ENCODE measurements at regions not wholly inside any gene's neighbourhood (a gene's known extent, or its start where the extent isn't known, plus 50 kb on each side); places are given as distances from the start of the nearest gene placed in this dataset.

DNA sequence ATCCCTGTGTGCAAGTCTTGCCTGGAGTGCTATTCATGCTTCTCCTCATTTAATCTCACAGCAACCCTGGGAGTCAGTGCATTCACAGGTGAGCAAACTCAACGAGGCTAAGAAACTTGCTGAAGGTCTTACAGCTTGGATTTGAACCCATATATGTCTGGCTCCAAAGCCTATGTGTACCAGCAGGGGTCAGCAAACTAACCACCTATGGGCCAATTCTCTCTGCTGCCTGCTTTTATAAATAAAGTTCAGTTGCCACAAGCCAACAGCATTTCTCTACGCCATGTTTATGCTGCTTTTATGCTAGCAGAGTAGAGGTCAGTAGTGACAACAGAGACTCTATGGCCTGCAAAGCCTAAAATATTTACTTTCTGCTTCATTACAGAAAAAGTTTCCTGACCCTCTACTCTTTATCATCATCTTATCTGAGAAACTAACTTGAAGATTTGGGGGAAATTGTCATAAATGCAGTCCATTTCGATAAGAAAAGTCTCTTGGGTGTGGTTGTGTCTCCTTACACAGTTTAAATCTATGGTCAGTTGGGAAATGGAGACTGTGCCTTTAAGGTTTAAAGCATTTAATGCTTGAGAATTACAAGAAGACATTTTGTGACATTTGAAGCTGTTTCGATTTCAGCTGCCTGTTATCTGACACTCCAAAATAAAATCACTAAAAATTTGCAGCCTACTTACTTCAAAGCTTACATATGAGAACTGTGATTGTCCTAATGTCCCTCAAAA lies 137.7 kb downstream of the PRELID2 start (continued):
- TF ChIP-seq GATAD2A (IDR thresholded peaks at IDR 0.05) (no peak), HMG20B (CRISPR knock-in tag; IDR thresholded peaks at IDR 0.05) (no peak), GABPB2 (CRISPR knock-in tag; conservative IDR thresholded peaks at IDR 0.05) (no peak), SREBF2 (CRISPR knock-in tag; IDR thresholded peaks at IDR 0.05) (no peak), MCM3 (IDR thresholded peaks at IDR 0.05) (no peak), POLR2A (conservative IDR thresholded peaks at IDR 0.05) (no peak), ZFP36 (IDR thresholded peaks at IDR 0.05; ENCODE audit: low read depth, low read length, partially characterized antibody) (peak; percentile 30), HNRNPH1 (optimal IDR thresholded peaks at IDR 0.05; ENCODE audit: low read depth, low read length) (no peak), CBX8 (IDR thresholded peaks at IDR 0.05; ENCODE audit: borderline replicate concordance, extremely low read depth, low read depth, low read length, poor library complexity, severe bottlenecking) (no peak), ZNF384 (IDR thresholded peaks at IDR 0.05; ENCODE audit: low read depth, low read length) (no peak), DMBX1 (CRISPR knock-in tag; IDR thresholded peaks at IDR 0.05; ENCODE audit: borderline replicate concordance) (0 out of 2 replicates have a peak, but pooled peaks have one; percentile 20), CC2D1A (IDR thresholded peaks at IDR 0.05) (0 out of 2 replicates have a peak, but pooled peaks have one; percentile 23), HCFC1 (IDR thresholded peaks at IDR 0.05; ENCODE audit: low read depth, low read length) (no peak), ZSCAN29 (IDR thresholded peaks at IDR 0.05) (no peak), HOXB6 (CRISPR knock-in tag; IDR thresholded peaks at IDR 0.05; ENCODE audit: borderline replicate concordance) (no peak), TAL1 (IDR thresholded peaks at IDR 0.05) (no peak), ZBTB7A (IDR thresholded peaks at IDR 0.05; ENCODE audit: borderline replicate concordance, control insufficient read depth, low read depth, low read length) (no peak), ZNF224 (CRISPR knock-in tag; IDR thresholded peaks at IDR 0.05) (no peak)
- TF ChIP-seq, protein P1, sequence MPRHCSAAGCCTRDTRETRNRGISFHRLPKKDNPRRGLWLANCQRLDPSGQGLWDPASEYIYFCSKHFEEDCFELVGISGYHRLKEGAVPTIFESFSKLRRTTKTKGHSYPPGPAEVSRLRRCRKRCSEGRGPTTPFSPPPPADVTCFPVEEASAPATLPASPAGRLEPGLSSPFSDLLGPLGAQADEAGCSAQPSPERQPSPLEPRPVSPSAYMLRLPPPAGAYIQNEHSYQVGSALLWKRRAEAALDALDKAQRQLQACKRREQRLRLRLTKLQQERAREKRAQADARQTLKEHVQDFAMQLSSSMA (CRISPR knock-in tag; IDR thresholded peaks at IDR 0.05): no peak
- TF ChIP-seq, protein P2, sequence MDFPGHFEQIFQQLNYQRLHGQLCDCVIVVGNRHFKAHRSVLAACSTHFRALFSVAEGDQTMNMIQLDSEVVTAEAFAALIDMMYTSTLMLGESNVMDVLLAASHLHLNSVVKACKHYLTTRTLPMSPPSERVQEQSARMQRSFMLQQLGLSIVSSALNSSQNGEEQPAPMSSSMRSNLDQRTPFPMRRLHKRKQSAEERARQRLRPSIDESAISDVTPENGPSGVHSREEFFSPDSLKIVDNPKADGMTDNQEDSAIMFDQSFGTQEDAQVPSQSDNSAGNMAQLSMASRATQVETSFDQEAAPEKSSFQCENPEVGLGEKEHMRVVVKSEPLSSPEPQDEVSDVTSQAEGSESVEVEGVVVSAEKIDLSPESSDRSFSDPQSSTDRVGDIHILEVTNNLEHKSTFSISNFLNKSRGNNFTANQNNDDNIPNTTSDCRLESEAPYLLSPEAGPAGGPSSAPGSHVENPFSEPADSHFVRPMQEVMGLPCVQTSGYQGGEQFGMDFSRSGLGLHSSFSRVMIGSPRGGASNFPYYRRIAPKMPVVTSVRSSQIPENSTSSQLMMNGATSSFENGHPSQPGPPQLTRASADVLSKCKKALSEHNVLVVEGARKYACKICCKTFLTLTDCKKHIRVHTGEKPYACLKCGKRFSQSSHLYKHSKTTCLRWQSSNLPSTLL (IDR thresholded peaks at IDR 0.05): no peak
- TF ChIP-seq, protein P3, sequence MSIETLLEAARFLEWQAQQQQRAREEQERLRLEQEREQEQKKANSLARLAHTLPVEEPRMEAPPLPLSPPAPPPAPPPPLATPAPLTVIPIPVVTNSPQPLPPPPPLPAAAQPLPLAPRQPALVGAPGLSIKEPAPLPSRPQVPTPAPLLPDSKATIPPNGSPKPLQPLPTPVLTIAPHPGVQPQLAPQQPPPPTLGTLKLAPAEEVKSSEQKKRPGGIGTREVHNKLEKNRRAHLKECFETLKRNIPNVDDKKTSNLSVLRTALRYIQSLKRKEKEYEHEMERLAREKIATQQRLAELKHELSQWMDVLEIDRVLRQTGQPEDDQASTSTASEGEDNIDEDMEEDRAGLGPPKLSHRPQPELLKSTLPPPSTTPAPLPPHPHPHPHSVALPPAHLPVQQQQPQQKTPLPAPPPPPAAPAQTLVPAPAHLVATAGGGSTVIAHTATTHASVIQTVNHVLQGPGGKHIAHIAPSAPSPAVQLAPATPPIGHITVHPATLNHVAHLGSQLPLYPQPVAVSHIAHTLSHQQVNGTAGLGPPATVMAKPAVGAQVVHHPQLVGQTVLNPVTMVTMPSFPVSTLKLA (conservative IDR thresholded peaks at IDR 0.05): no peak
- TF ChIP-seq, protein P4, sequence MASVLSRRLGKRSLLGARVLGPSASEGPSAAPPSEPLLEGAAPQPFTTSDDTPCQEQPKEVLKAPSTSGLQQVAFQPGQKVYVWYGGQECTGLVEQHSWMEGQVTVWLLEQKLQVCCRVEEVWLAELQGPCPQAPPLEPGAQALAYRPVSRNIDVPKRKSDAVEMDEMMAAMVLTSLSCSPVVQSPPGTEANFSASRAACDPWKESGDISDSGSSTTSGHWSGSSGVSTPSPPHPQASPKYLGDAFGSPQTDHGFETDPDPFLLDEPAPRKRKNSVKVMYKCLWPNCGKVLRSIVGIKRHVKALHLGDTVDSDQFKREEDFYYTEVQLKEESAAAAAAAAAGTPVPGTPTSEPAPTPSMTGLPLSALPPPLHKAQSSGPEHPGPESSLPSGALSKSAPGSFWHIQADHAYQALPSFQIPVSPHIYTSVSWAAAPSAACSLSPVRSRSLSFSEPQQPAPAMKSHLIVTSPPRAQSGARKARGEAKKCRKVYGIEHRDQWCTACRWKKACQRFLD (CRISPR knock-in tag; IDR thresholded peaks at IDR 0.05): 0 out of 2 replicates have a peak, but pooled peaks have one; percentile 40
- TF ChIP-seq, protein P5, sequence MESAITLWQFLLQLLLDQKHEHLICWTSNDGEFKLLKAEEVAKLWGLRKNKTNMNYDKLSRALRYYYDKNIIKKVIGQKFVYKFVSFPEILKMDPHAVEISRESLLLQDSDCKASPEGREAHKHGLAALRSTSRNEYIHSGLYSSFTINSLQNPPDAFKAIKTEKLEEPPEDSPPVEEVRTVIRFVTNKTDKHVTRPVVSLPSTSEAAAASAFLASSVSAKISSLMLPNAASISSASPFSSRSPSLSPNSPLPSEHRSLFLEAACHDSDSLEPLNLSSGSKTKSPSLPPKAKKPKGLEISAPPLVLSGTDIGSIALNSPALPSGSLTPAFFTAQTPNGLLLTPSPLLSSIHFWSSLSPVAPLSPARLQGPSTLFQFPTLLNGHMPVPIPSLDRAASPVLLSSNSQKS (CRISPR knock-in tag; IDR thresholded peaks at IDR 0.05): no peak

Data from K562 (cell line).